HG03103 (cell line): ENCODE measurements at regions not wholly inside any gene's neighbourhood (a gene's known extent, or its start where the extent isn't known, plus 50 kb on each side); places are given as distances from the start of the nearest gene placed in this dataset.
A peak's percentile ranks its signal among the peaks of the same experiment; 100 is the strongest.
"Not testable (repeated sequence)": the region's sequence is repeated elsewhere in the genome, so short reads cannot be mapped to it uniquely, and the experiment has no call there.

ENCODE experiments used
- ATAC-seq: cut with Tn5 transposase; IDR thresholded peaks from one replicate; pipeline ENCODE4 v1.9.1; 2021; ENCODE audit warnings: low read depth; ENCODE audit not compliant: unreplicated experiment

GRCh38 chr20:25867776-25868649 is 171.4 kb upstream of the ZNF337 start:
- ATAC-seq = peak; percentile 81

DNA sequence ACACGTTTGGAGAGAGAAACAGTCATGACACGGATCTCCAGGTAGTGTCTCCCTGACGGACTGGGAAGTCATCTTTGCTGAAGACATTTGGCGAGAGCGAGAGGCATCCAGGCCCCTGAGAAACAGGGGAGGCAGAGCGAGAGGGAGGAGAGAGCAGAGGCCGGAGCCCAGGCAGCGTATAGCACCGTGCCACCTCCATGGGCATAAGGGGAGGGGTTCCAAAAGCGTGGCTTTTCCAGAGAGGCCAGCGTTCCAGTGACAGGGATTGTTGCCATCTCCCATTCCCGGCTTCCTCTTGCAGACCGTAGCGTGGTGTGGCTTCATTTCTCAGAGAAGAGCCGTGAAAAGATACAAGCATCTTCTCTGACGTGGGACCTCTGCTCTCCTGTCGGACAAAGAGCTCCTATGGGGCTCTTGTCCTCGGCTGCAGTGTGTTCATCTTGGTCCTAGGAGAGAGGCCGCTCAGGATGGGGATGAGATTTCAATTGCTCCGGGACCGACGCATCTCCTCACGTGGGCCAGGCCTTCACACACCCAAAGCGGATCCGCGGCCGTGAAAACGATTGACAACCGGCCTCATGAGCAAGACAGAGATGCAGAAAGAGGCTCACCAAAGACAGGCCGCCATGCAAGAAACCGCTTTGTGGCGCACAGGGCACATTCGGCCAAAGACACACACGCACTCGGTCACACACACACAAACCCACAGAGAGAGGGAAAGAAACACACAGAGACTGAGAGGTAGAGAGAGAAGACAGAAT is 170.5 kb upstream of the ZNF337 start:
- not testable (repeated sequence) for ATAC-seq

DNA sequence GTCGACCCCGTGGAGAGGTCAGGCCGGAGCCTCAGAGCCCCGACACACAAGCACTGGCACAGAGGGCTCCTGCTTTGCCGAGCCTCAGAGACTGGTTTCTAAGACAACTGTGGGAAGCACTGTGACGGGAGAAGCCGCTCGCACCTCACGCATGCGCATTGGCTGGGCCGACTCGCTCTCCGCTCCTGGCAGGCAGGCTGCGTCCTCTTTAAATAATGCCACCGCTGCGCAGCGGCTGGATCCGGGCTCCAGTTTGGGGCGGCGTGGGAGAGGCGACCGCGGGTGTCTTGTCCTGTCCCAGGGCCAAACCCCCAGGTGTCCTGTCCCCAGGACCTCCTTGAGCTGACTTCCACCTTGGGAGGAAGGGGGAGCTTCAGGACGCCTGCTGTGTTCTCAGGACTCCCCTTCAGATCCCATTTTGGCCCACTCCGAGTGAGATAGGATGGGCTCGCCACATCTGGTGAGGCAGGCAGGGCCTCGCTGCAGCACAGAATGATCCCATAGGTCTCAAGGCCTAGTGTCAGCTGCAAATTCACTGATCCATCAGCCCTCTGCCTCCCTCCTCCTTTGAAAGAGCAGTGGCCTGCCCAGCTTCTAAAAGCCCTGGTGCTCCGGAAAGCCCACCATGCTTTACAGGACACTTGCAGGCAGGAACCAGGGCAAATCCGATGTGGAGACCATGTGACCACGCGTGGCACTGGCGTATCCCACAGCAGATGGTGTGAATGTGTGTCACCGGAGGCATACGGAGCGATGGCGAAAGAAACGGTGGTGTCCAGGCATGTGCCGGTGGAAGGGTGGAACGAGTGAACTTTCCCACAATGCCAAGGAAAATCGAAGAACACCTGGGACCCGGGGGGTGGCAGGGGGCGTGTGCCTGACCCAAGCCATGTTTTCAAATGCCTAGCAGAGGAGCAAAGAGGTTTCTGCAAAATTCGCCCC is 169.3 kb upstream of the ZNF337 start:
- ATAC-seq = peak; percentile 37

- not testable (repeated sequence) for ATAC-seq
Observed at GRCh38 chr20:25864963-25865714, 168.5 kb upstream of the ZNF337 start.

DNA sequence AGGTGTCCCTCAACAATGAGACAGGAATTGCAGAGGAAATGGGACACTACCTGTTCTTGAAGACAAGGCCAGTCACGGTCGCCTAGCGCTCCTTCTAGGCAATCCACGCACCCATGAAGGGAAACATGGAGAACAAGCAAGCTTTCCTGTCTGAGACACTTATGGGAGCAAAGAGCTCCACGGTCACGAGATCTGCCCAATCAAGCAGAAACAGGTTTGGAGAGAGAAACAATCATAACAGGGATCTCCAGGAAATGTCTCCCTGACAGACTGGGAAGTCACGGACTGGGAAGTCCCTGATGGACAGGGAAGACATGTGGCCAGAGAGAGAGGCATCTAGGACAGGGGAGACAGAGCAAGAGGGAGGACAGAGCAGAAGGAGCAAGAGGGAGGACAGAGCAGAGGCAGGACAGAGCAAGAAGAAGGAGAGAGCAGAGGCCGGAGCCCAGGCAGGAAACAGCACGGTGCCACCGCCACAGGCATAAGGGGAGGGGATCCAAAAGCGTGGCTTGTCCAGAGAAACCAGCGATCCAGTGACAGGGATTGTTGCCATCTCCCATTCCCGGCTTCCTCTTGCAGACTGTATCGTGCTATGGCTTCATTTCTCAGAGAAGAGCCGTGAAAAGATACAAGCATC is 167.8 kb upstream of the ZNF337 start:
- ATAC-seq = no peak

- ATAC-seq = no peak
Observed at GRCh38 chr20:25863536-25864325, 167.1 kb upstream of the ZNF337 start.

DNA sequence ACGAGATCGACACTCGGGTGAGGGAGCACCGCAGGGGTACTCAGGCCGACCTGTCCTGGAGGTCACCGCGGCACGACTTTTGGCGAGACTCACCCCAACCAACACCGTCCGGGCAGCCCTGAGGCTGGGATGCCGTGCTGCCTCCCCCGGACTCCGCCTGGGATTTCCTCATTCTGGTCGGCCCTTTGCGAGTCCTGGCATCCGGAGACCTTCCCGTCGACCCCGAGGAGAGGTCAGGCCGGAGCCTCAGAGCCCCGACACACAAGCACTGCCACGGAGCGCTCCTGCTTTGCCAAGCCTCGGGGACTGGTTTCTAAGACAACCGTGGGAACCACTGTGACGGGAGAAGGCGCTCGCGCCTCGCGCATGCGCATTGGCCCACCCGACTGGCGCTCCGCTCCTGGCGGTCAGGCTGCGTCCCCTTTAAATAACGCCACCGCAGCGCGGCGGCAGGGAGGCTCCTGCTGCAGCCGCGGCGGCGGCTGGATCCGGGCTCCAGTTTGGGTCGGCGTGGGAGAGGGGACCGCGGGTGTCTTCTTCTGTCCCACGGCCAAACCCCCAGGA is 166.4 kb upstream of the ZNF337 start:
- ATAC-seq = not testable (repeated sequence)

DNA sequence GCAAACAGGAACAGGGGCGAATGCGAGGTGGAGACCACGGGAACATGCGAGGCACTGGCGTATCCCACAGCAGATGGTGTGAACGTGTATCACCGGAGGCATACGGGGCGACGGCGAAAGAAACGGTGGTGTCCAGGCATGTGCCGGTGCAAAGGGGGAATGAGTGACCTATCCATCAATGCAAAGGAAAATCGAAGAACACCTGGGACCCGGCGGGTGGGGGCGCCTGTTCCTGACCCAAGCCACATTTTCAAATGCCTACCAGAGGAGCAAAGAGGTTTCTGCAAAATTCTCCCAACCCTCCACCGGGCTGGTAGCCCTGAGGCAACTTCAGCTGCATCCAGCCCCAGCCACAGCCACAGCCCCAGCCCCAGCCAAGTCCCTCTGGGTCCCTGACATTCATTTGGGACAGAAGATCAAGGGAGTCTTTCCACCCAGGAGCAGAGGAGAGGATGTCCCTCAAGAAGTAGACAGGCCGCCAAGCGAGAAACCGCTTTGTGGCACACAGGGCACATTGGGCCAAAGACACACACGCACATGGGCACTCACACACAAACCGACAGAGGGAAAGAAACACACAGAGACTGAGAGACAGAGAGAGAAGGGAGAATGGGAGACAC is 164.0 kb upstream of the ZNF337 start:
- ATAC-seq = no peak

DNA sequence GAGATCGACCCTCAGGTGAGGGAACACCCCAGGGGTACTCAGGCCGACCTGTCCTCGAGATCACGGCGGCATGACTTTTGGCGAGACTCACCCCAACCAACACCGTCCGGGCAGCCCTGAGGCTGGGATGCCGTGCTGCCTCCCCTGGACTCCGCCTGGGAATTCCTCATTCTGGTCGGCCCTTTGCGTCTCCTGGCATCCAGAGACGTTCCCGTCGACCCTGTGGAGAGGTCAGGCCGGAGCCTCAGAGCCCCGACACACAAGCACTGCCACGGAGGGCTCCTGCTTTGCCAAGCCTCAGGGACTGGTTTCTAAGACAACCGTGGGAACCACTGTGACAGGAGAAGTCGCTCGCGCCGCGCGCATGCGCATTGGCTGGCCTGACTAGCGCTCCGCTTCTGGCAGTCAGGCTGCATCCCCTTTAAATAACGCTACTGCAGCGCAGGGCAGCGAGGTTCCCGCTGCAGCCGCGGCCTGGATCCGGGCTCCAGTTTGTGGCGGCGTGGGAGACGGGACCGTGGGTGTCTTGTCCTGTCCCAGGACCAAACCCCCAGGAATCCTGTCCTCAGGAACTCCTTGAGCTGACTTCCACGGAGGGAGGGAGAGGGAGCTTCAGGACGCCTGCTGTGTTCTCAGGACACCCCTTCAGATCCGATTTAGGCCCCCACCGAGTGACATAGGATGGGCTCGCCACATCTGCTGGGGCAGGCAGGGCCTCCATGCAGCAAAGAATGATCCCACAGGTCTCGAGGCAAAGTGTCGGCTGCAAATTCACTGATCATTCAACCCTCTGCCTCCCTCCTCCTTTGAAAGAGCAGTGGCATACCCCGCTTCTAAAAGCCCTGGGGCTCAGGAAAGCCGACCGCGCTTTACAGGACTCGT is 163.2 kb upstream of the ZNF337 start:
- ATAC-seq = no peak

DNA sequence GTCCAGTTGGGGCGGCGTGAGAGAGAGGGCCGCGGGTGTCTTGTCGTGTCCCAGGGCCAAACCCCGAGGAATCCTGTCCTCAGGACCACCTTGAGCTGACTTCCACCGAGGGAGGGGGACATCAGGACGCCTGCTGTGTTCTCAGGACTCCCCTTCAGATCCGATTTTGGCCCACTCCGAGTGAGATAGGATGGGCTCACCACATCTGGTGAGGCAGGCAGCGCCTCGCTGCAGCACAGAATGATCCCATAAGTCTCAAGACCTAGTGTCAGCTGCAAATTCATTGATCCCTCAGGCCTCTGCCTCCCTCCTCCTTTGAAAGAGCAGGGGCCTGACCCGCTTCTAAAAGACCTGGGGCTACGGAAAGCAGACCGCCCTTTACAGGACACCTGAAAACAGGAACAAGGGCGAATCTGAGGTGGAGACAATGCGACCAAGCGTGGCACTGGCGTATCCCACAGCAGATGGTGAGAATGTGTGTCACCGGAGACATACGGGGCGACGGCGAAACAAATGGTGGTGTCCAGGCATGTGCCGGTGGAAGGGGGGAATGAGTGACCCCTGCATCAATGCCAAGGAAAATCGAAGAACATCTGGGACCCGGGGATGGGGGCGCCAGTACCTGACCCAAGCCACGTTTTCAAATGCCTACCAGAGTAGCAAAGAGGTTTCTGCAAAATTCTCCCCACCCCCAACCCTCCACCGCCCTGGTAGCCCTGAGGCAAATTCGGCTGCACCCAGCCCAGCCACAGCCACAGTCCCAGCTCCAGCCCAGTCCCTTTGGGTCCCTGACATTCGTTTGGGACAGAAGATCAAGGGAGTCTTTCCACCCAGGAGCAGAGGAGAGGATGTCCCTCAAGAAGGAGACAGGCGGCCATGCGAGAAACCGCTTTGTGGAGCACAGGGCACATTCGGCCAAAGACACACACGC is 162.1 kb upstream of the ZNF337 start:
- no peak for ATAC-seq

DNA sequence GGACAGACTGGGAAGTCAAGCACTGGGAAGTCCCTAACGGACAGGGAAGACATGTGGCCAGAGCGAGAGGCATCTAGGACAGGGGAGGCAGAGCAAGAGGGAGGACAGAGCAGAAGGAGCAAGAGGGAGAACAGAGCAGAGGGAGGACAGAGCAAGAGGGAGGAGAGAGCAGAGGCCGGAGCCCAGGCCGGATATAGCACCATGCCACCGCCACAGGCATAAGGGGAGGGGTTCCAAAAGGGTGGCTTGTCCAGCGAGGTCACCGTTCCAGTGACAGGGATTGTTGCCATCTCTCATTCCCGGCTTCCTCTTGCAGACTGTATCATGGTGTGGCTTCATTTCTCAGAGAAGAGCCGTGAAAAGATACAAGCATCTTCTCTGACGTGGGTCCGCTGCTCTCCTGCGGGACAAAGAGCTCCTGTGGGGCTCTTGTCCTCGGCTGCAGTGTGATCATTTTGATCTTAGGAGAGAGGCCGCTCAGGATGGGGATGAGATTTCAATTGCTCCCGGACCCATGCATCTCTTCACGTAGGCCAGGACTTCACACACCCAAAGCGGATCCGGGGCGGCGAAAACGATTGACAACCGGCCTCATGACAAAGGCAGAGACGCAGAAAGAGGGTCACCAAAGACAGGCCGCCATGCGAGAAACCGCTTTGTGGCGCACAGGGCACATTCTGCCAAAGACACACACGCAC is 160.6 kb upstream of the ZNF337 start:
- ATAC-seq = not testable (repeated sequence)

GRCh38 chr20:25856256-25856884 is 159.7 kb upstream of the ZNF337 start:
- no peak for ATAC-seq

DNA sequence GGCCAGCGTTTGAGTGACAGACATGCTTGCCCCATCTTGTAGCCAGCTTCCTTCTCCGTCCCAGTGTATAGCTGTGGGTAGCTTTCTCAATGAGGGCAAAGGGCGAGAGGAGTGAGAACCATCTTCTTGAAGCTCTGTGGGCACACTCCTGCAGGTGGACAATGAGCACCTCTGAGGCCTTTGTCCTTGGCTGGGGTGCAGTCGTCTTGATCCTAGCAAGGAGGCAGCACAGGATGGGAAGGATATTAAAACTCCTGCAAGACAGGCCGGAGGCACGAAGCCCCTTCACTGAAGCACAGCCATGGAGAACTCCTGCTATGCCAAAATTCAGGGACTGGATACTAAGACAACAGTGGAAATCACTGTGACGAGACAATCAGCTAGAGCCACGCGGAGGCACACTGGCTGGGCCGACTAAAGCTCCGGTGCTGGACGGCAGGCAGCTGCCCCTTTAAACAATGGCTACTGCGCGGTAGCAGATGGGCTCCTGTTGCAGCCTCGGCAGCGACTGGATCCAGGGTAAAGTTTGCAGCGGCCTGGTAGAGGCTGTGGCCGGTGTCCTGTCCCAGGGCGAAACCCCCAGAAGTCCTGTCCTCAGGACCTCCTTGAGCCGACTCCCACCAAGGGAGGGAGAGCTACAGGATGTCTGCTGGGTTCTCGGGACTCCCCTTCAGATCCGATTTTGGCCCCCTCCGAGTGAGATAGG is 159.0 kb upstream of the ZNF337 start:
- ATAC-seq = not testable (repeated sequence)

DNA sequence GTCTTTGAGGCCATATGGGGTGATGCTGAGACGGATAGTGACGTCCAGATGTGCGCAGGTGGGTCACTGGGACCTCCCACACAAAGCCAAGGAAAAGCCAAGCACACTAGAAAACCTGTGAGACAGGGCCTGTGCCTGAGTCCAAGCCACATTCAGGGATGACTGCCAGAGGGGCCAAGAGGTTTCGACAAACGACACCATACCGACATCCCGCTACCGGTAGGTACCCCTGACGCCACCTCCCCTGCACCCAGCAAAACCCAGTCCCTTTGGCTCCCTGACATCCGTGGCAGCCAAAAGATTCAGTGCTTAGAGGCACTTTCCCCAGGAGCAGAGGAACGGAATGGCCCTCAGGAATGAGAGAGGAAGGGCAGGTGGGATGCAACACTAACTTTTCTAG is 158.0 kb upstream of the ZNF337 start:
- not testable (repeated sequence) for ATAC-seq
